Lower leg skin (tissue), 3 donors: ENCODE measurements at regions not wholly inside any gene's neighbourhood (a gene's known extent, or its start where the extent isn't known, plus 50 kb on each side); places are given as distances from the start of the nearest gene placed in this dataset.

Experiments
- CTCF ChIP-seq, 3 donors: fragments of 450-650 bp; IDR thresholded peaks; one replicate each; pipeline ENCODE4 v1.5.1; 2016; ENCODE audit warnings: antibody characterized with exemption in 3 of 3, mild to moderate bottlenecking in 3 of 3, moderate library complexity in 2 of 3
- POLR2A ChIP-seq, 2 donors: fragments of 450-650 bp; IDR thresholded peaks; one replicate each; pipeline ENCODE4 v1.6.1; 2016 to 2017; ENCODE audit warnings: antibody characterized with exemption in 2 of 2, mild to moderate bottlenecking in 1 of 2, moderate library complexity in 1 of 2

- no peak for TF ChIP-seq CTCF (IDR thresholded peaks at IDR 0.05)
- TF ChIP-seq POLR2A (IDR thresholded peaks at IDR 0.05) = no peak
Observed at GRCh38 chr13:74681891-74682290, 547.7 kb upstream of the KLF12 start.
